Stimulated activated CD8-positive, alpha-beta memory T cell treated with anti-CD3 and anti-CD28 coated beads, Interleukin-4, amount 100 ng/mL, for 24 hours (primary cell): ENCODE measurements at regions not wholly inside any gene's neighbourhood (a gene's known extent, or its start where the extent isn't known, plus 50 kb on each side); places are given as distances from the start of the nearest gene placed in this dataset.

Experiments
- DNase-seq: peaks from one replicate; pipeline ENCODE4 v3.0.0-alpha.2; 2020; ENCODE audit warnings: low read depth

DNA sequence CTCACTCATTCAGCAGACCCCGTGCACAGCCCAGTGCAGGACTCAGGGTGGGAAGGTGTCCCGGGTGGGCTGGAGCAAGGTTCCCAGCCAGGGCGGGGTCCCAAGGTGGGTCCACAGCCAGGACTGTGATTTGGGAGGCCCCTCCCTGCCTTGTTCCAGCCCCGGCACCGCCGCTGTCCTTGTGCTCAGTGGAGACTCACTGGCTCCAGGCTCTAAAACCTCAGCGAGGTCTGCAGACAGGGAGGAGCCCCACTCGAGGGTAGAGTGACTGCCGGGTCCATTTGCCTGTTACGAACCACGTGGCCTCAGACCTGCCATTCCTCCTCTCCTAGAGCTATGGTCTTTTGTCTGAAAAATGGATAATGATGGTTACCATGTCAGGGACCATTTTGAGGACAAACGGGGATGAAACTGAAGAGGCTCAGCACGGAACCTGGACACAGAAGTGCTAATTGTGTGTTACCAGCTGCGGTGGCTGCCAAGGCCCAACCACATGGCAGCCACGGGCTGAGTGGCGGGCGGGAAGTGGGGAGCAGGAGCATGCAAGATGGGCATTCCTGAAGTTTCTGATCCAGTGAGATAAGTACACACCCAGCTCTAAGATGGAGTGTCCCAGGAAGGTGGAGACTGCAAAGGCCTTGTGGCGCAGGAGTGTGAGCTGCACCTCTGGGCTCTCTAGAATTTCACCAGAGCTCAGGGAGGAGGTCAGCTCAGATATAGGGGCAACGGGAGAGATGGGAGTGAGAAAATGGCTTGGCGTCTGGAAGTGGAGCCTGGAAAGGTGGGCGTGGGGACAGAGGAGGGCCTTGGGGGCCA is 317.6 kb downstream of the SEC14L1 start:
- DNase-seq = no peak

DNA sequence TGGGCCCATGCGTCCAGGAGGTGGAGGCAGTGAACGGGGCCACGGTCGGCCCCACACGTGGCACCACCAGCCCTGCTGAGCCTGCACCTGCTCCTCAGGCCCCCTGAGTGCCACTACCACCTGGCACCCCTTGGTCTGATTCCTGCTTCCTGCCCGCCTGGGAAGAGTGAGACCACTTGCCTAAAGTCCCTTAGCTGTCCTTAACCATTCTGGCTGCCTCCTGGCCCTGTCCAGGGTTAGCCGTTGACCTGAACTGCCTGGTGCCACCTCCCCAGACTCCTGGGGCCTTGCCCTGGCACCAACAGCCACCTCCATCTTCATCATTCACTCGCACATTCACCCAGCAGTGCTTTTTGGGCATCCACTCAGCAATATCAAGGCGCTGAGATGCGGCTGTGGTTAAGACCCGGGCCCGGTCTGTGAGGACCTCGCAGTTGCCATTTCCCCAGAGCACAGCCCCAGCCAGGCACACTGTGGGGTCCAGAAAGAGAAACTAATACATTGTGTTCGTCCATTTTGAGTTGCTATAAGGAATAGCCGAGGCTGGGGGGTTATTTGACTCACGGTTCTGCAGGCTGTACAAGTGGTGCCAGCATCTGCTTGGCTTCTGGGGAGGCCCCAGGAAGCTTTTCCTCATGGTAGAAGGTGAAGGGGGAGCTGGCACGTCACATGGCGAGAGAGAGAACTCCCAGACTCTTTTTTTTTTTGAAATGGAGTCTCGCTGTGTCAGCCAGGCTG is 318.4 kb downstream of the SEC14L1 start:
- DNase-seq = no peak

DNA sequence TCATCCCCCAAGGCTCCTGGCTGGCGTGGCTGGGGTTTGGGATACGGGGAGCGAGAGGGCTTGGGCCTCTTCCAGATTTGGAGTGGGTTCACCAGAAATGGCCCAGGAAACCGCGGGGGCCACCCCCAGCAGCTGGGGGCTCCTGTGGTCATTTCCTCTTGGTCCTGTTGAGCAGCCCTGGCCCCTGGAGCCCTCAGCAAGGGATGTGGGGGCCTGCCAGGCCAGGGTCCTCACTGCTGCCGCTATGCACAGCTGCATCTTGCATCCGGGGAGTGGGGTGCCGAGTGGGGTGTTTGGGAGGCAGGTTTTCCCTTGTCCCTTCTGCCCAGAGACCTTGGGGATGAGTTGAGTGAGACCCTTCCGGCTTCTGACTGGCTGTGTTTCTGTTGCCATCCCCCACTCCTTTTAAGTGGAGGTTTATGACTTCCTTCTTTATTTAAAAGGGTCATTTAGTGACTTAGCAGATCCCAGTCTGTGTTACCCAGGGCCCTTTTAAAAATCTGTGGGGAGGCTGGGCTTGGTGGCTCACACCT is 319.8 kb downstream of the SEC14L1 start:
- no peak for DNase-seq

DNA sequence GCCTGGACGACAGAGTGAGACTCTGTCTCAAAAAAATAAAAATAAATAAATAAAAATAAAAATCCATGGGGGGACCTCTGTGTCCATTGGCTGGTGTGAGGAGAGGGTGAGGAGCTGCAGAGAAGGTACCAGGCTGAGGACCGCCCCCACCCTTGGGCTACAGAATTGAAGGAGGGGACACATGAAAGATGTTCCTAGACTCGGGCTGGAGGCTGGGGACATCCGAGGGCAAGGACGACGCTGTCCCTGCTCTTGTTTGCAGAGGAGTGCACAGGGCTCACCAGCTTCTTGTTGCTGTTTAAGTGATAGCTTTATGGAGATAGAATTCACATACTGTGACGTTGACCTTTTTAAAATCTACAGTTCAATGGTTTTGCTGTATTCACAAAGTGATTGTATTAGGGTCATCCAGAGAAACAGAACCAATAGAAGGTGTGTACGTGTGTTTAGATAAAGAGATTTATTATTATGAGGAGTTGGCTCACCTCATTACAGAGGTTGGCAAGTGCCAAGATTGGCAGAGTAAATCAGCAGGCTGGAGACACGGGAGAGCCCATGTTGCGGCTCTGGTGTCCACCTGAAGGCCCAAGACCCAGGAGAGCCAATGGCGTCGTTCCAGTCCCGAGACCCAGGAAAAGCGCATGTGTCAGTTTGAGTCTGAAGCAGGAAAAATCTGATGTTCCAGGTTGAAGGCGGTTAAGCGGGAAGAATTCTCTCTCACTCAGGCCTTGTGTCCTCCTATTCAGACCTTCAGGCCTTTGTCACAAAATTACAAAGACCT is 320.7 kb downstream of the SEC14L1 start:
- DNase-seq = no peak

DNA sequence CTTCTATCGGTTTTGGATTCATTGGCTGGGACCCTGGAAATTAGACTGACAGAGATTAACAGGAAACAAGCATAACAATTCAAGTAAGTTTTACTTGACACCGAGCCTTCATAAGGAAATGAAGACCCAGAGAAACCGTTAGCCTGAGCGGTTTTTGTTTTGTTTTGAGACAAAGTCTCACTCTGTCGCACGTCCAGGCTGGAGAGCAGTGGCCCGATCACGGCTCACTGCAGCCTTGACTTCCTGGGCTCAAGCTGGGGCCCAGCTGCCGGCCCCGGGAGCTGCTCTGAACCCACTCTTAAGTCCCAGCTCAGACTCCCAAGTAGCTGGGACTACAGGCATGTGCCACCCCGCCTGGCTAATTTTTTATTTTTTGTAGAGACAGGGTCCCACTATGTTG is 321.3 kb downstream of the SEC14L1 start:
- no peak for DNase-seq

DNA sequence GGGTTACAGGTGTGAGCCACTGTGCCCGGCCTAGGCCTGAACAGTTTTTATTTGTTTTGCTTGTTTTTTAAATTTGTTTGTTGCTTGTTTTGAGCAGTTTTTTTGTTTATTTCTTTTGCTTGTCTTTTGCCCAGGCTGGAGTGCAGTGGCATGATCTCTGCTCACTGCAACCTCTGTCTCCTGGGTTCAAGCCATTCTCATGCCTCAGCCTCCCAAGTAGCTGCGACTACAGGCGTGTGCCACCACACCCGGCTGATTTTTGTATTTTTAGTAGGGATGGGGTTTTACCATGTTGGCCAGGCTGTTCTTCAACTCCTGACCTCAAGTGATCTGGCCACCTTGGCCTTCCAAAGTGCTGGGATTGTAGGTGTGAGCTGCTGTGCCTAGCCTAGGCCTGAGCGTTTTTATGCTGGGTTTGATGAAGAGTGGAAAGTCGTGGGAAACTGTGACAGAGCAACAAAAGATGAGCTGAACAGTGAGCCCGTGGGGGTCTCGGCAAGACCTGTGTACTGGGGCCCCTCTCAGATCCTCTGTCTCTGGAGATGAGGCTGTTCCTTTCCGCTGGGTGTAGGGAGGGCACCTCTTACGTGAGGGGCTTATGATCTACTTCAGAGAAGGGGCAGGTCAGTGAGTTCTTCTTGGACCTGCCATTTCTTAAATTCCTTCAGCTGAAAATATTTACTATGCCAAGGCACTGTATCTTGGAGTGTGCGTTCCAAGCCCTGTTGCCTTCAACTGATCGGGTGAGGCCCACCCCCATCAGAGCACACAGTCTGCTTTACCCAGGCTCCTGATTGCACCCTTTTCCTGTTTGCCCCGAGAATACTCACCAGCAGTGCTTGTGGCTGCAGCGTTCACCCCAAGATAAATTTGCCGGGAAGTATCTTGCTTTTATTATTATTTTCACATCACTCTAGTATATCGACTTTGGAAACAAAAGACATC is 322.1 kb downstream of the SEC14L1 start:
- no peak for DNase-seq

DNA sequence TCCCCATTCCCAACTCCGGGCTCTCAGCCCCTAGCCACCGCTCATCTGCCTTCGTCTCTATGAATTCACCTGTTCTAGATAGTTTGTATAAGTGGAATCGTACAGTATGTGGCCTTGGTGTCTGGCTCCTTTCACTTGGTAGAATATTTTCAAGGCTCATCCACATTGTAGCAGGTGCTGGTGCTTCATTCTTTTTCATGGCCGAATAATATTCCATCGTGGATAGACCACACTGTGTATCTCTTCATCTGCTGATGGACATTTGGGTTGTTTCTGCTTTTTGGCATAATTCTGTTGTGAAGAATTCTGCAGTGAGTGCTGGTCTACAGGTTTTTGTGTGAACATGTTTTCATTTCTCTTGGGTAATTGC is 324.2 kb downstream of the SEC14L1 start:
- DNase-seq = no peak

DNA sequence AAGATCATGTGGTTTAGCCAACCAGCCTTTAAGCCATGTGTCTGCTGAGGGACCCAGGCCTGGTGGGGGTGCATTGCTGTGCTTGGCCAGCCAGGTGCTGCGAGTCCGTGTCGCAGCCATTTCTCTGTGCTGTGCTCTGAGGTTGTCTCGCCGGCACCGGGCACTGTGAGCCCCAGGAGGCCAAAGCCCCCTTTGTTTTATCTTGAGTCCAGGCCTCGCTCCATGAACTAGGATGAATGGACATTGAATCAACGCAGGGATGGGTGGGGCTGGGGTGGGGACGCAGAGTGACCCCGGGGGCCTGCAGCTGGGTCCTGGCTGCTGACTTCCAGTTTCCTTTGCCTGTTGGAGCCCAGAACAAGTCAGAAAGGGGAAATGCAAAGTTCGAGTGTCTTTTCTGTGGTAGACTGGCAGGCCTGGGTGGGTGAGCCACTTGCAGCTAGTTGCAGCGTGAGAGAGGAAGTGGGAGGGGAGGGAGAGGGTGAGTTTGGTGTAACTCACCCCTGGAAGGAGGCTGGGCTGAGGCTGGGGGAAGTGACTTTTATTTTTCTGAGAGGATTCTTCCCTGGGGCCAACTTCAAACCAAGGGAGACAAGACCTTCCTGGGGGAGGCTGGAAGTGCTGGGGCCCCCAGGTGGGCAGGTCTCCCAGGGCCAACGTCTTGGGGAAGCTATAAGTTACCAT is 324.7 kb downstream of the SEC14L1 start:
- peak; percentile 68 for DNase-seq

DNA sequence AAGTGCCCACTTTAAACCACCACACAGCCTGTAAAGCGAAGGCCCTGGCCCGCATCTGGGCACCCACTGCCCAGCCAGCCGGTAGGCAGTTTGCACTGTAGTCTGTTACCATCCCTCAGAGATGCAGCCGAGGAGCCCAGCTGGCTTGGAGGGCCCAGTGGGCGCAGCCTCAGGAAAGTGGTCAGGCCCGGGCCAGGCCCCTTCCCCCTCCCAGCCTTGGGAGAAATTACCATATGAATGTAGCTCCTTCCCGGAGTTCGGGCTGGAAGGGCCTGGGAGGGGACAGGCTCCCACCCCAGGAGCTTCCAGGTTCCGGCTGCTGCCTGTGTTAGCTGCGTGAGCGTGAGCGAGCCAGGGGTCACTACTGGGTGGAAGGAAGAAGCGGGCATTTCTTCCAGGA is 325.4 kb downstream of the SEC14L1 start:
- no peak for DNase-seq

DNA sequence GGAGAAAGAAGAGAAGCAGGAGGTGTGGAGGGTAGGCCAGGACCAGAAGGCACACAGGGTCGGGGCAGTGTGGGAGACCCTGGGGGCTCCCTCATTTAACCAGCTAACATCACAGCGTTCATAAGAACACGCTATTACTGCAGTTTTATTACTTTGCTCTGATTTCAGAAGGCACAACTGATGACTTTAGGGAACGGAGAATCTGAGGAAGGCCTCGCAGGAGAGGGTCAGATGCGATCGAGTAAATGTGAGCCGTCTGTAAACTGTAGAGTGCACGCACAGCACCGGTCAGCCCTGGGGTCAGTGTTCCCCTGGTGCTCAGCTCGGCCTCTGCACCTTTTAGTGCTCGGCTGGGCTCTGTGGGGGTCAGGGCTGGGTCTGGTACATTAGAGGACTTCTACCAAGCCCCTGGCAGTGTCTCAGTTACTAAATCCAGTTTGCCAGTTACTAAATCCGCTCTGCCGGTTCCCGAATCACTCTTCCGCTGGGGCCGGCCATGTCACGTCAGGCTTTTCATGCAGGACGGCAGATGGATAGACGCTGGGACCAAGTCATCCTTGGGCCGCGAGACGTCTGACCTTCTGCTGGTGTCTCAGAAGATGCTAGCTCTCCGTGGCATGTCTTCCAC is 325.9 kb downstream of the SEC14L1 start:
- no peak for DNase-seq

DNA sequence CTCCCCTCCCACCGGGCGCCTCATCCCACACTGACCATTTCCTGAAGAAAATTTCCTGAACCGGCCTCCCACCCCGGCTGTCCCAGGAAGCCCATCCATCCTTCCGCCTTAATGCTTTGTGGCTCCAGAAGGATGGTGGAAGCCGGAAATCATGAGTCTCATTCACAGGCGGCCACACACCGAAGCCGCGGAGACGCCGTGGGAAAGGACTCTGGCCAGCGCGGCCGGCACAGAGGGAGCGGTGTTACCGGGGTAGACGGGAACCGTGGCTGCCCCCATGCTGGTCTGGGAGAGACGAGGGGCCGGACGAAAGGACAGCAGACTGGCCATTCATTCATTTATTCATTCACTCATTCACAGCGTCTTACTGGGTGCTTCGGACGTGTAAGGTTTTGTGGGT is 326.8 kb downstream of the SEC14L1 start:
- no peak for DNase-seq

DNA sequence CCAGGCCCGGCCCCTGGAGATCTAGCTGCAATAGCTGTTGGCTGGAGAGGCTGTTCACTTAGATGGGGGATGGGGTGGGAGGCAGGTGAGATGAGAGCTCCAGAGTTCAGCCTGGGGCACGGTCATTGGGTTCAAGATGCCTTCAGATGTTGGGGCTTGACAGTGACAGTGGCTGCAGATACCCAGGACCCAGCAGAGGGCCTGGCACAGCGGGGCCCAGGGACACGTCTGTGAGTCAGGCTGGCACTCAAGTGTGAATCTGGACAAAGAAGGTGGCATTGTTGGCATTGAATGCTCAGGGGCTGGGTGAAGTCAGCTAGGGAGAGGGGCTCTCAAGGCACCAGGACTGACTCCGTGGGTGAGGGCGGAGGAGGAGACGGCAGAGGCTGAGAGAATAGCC is 328.1 kb downstream of the SEC14L1 start:
- DNase-seq = no peak

DNA sequence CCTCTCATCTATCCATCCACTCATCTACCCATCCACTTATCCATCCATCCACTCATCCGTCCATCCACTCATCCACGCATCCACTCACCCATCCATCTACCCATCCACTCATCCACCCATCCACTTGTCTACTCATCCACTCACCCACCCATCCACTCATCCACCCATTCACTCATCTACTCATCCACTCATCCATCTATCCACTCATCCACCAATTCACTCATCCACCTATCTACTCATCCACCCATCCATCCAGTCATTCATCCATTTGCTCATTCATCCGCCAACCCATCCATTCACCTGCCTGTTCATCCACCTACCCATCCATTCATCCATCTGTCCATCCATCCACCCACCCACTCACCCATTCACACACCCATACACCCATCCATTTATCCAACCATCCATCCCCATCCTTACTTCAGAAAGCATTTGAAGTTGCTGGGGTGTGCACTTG is 329.6 kb downstream of the SEC14L1 start:
- no peak for DNase-seq

DNA sequence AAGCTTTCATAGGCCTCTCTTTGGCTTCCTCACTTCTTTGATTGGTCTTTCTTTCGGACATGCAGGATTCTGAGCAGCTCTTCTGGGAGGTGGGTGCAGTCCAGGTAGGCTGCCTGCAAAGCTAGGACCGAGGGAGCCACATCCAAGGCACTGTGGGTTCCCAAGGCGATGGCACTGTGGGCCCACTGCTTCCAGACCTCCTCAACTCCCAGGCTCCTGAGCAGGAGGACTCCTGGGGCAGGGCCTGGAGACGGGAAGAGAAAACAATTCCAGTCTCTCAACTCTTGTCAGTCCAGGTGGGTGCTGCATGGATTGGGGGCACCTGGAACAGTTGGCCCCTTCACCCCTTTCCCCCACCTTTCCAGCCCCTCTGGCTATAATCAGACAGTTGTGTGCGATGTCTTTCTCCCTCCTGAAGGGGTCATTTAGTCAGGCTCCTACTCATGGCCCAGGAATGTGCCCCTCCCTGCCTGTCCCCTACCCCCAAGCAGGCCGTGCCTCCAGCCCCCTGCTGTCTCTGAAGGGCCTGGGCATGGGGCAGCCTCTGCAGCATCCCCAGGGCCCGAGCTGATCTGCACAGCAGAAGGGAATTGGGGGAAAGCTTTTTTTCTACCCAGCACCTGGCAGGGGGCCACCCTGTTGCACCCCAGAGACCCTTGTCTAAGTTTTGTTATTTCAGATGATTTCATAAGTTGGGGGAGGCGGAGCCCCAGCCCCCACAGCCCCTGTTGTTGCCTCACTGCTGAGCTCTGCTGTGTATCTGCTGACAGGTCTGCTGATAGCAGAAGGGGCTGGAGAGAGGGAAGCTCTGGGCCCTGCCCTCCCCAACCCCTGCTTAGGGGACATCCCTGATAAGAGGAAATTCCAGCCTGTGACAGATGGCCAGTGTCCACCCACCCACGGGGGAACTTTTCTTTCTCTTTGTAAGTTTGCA is 330.3 kb downstream of the SEC14L1 start:
- no peak for DNase-seq

DNA sequence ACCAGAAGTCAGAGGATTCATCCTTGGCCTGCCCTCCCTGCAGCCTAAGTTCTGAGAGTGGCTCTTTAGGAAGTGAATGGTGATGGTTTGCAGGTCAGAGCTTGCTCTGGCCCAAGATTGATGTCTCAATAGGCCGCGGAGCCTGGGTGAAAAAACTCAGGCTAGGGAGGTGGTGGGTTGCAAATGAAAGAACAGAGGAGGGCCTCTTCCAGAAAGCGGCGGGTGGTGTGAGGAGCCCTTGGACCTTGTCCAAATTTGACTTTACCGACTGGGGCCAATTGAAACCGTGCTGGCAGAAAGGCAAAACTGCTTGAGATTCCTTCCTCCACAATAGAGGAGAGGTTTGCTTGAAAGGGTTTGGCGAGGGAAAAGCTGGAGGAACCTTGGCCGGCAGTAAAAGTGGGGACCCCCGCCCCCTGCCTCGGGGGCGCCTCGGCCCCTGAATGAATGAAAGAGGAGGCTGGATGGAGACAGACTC is 331.3 kb downstream of the SEC14L1 start:
- DNase-seq = no peak

DNA sequence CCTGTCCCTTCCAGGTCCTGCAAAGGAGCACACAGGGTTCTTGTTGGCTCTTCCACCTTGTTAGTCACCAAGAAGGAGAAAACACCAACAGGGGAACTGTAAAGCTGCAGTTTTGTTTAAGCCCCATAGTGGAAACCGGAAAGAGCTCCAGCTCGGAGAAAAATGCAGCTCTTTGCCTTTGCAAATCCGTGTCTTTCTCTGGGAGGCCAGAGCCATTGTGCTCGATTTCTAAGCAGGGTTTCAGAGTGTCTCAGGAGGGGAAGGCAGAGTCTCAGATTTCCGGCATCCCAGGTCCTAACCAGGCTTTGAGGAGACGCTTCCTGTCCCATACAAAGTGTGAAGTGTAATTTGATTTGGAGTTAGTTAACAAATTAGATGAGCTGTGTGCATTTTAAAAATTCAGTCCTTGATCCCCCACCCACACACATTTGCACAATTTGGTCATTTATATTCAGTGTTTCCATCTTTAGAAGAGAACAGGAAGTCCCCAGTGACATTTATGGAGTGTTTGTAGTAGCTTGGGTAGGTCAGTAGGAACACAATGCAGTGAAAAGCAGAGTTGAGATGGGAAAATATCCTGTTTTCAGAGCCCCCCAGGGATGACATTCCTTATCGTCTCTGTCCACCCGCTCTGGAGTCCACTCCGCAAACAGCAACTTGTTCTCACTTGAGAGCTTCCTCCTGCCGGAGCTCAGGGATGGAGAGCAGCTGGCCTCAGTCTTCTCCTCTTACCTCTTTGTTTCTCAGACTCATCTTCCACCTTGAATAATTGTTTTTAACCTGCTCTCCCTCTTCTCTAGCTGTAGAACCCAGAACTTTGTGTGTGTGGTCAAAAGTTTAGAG is 331.9 kb downstream of the SEC14L1 start:
- DNase-seq = no peak

DNA sequence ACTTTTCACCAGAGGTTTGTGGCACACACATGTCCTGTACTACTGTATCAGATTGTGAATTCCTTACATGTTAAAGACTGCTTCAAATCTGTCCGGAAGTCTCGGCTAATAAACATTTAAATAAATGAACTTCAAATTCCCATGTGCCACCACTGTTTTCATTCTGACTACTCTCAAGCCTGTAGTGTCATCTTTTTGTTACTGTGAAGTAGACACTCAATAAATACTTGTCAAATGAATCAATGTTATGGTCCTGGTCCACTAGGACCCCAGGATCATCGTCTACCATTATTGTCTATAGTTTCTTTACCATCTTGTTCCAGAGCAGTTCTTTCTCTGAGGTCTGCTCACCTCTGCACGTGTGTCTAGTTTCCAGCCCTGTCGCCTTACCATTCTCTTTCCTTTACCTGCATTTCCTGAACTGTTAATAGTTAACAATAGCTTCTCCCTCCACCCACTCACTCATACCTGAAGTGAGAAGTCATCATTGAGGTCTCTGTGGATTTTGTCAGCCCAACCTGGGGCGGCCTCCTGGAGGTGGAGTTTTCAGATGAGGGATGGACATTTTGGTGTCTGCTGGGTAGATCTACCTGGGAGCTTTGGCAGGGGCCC is 333.0 kb downstream of the SEC14L1 start:
- no peak for DNase-seq
